SK-N-SH (cell line): ENCODE measurements at regions not wholly inside any gene's neighbourhood (a gene's known extent, or its start where the extent isn't known, plus 50 kb on each side); places are given as distances from the start of the nearest gene placed in this dataset.
A peak's percentile ranks its signal among the peaks of the same experiment; 100 is the strongest.

ENCODE experiments used
- CTCF ChIA-PET: fragments of 300-600, 350-600 bp; formaldehyde crosslinking; extraction: SDS; loops from one replicate; lab custom pipeline; 2021; lab: Yijun Ruan, JAX
- POLR2A ChIA-PET: fragments of 350-600 bp; sonication (Branson Sonifier 250); formaldehyde crosslinking; extraction: SDS; loops from one replicate; lab custom pipeline; 2020; ENCODE audit warnings: antibody characterized with exemption, inconsistent platforms; lab: Yijun Ruan, JAX
- DNase-seq: peaks from one replicate; pipeline ENCODE4 v3.0.0; 2012
- H2AFZ ChIP-seq: fragments of 200-600 bp; sonication (generic); 2 replicates; pipeline ENCODE4 v1.8.1; 2016; ENCODE audit warnings: antibody characterized with exemption, mild to moderate bottlenecking, low read depth
- H3F3A ChIP-seq: fragments of 200-600 bp; sonication (generic); replicated peaks from 2 replicates; pipeline ENCODE3; 2016; ENCODE audit warnings: antibody characterized with exemption, mild to moderate bottlenecking; ENCODE audit not compliant: insufficient read depth
- H3K27ac ChIP-seq, 2 experiments: fragments of 200-500 bp in 1 of 2; fragments of 200-600 bp in 1 of 2; sonication (Bioruptor generic) in 1 of 2; sonication (generic), shearing (Covaris generic) in 1 of 2; 2 replicates each; pipeline versions ENCODE4 v1.5.1 to v1.6.1; 2014 to 2016; ENCODE audit warnings: low read depth in 2 of 2, inconsistent platforms in 1 of 2, low read length in 1 of 2, mild to moderate bottlenecking in 1 of 2, mixed read lengths in 1 of 2
- H3K27me3 ChIP-seq: fragments of 200-600 bp; sonication (generic), shearing (Covaris generic); 2 replicates; pipeline ENCODE4 v1.6.1; 2016; ENCODE audit warnings: mixed run types; ENCODE audit not compliant: insufficient read depth
- H3K36me3 ChIP-seq, 2 experiments: fragments of 200-500 bp in 1 of 2; fragments of 200-600 bp in 1 of 2; sonication (Bioruptor generic) in 1 of 2; sonication (generic) in 1 of 2; replicated peaks in 1 of 2; 2 replicates each; pipeline versions ENCODE3 to v1.5.1; 2014 to 2016; ENCODE audit warnings: low read length in 1 of 2, mild to moderate bottlenecking in 1 of 2; ENCODE audit not compliant: insufficient read depth in 2 of 2, control insufficient read depth in 1 of 2
- H3K4me1 ChIP-seq, 2 experiments: fragments of 200-500 bp in 1 of 2; fragments of 200-600 bp in 1 of 2; sonication (Bioruptor generic) in 1 of 2; sonication (generic), shearing (Covaris generic) in 1 of 2; 2 replicates each; pipeline versions ENCODE4 v1.5.1 to v1.6.1; 2014 to 2016; ENCODE audit warnings: low read depth in 1 of 2, low read length in 1 of 2, mixed run types in 1 of 2; ENCODE audit not compliant: insufficient read depth in 2 of 2, control insufficient read depth in 1 of 2
- H3K4me2 ChIP-seq: fragments of 200-600 bp; sonication (generic), shearing (Covaris generic); 2 replicates; pipeline ENCODE4 v1.6.1; 2017; ENCODE audit warnings: mixed run types
- H3K4me3 ChIP-seq, 2 experiments: fragments of 200-500 bp in 1 of 2; fragments of 200-600 bp in 1 of 2; sonication (Bioruptor generic) in 1 of 2; sonication (generic), shearing (Covaris generic) in 1 of 2; 2 replicates each; pipeline versions ENCODE4 v1.5.1 to v1.8.1; 2014 to 2016; ENCODE audit warnings: low read depth in 2 of 2, inconsistent platforms in 1 of 2, low read length in 1 of 2, mild to moderate bottlenecking in 1 of 2, mixed read lengths in 1 of 2, moderate library complexity in 1 of 2
- H3K79me2 ChIP-seq: fragments of 200-600 bp; sonication (generic); 2 replicates; pipeline ENCODE4 v1.8.1; 2017; ENCODE audit warnings: mild to moderate bottlenecking; ENCODE audit not compliant: insufficient read depth
- H3K9ac ChIP-seq: fragments of 200-600 bp; sonication (generic); 2 replicates; pipeline ENCODE4 v1.6.1; 2017; ENCODE audit warnings: mixed run types
- H3K9me2 ChIP-seq: fragments of 200-600 bp; sonication (generic); 2 replicates; pipeline ENCODE4 v1.6.1; 2017; ENCODE audit warnings: mixed run types
- H3K9me3 ChIP-seq: fragments of 200-600 bp; sonication (generic); 2 replicates; pipeline ENCODE4 v1.6.1; 2017; ENCODE audit warnings: mixed run types, mild to moderate bottlenecking, moderate library complexity
- H4K20me1 ChIP-seq: fragments of 200-600 bp; sonication (generic); 2 replicates; pipeline ENCODE4 v1.6.1; 2017; ENCODE audit warnings: mild to moderate bottlenecking, mixed run types; ENCODE audit not compliant: insufficient read depth
- CHD2 ChIP-seq: fragments of 150-350 bp; IDR thresholded peaks from 2 replicates; pipeline ENCODE4 v1.6.1; 2018; ENCODE audit warnings: low read length; ENCODE audit not compliant: partially characterized antibody
- ELF1 ChIP-seq: IDR thresholded peaks from 2 replicates; pipeline ENCODE4 v1.4.0; 2012
- EP300 ChIP-seq, 2 experiments: IDR thresholded peaks; 2 replicates each; pipeline versions ENCODE4 v1.4.0 to v1.6.1; 2012; ENCODE audit warnings: borderline replicate concordance in 1 of 2, low read depth in 1 of 2, low read length in 1 of 2
- FOSL2 ChIP-seq: IDR thresholded peaks from 2 replicates; pipeline ENCODE4 v1.4.0; 2012; ENCODE audit warnings: low read depth, mild to moderate bottlenecking, moderate library complexity, borderline replicate concordance
- FOXJ3 ChIP-seq: sonication (generic); formaldehyde crosslinking; IDR thresholded peaks from 2 replicates; pipeline ENCODE4 v1.5.1; 2020; ENCODE audit warnings: mild to moderate bottlenecking, missing genetic modification reagents
- GABPA ChIP-seq: IDR thresholded peaks from 2 replicates; pipeline ENCODE4 v1.4.0; 2012; ENCODE audit warnings: low read depth, mild to moderate bottlenecking
- GATA2 ChIP-seq: sonication (generic); formaldehyde crosslinking; IDR thresholded peaks from 2 replicates; pipeline ENCODE4 v1.5.0; 2020; ENCODE audit warnings: mild to moderate bottlenecking, missing genetic modification reagents
- JUND ChIP-seq: IDR thresholded peaks from 2 replicates; pipeline ENCODE4 v1.4.0; 2012
- MAX ChIP-seq: IDR thresholded peaks from 2 replicates; pipeline ENCODE4 v1.4.0; 2012; ENCODE audit warnings: low read depth
- MXI1 ChIP-seq: IDR thresholded peaks from 2 replicates; pipeline ENCODE4 v1.6.1; 2012; ENCODE audit warnings: mild to moderate bottlenecking, low read depth, low read length, improper control_type of control experiment
- NFIC ChIP-seq: IDR thresholded peaks from 2 replicates; pipeline ENCODE4 v1.4.0; 2012; ENCODE audit warnings: borderline replicate concordance
- RAD21 ChIP-seq: IDR thresholded peaks from 2 replicates; pipeline ENCODE4 v1.6.1; 2012; ENCODE audit warnings: mild to moderate bottlenecking, low read length
- RCOR1 ChIP-seq: fragments of 150-350 bp; IDR thresholded peaks from 2 replicates; pipeline ENCODE4 v1.6.1; 2017; ENCODE audit warnings: antibody characterized with exemption, low read length
- RFX5 ChIP-seq: IDR thresholded peaks from 2 replicates; pipeline ENCODE4 v1.6.1; 2012; ENCODE audit warnings: mild to moderate bottlenecking, improper control_type of control experiment, low read length
- RXRA ChIP-seq: IDR thresholded peaks from 2 replicates; pipeline ENCODE4 v1.4.0; 2012; ENCODE audit warnings: low read depth, mild to moderate bottlenecking, borderline replicate concordance
- SIN3A ChIP-seq: IDR thresholded peaks from 2 replicates; pipeline ENCODE4 v1.6.1; 2012; ENCODE audit warnings: low read depth, mild to moderate bottlenecking, low read length, moderate library complexity, borderline replicate concordance
- SMC3 ChIP-seq: IDR thresholded peaks from 2 replicates; pipeline ENCODE4 v1.6.1; 2012; ENCODE audit warnings: low read depth, low read length, improper control_type of control experiment
- TAF1 ChIP-seq: IDR thresholded peaks from 2 replicates; pipeline ENCODE4 v1.6.1; 2012; ENCODE audit warnings: low read depth, mild to moderate bottlenecking, low read length, moderate library complexity, borderline replicate concordance
- TCF12 ChIP-seq: IDR thresholded peaks from 2 replicates; pipeline ENCODE4 v1.4.0; 2012
- TEAD4 ChIP-seq: IDR thresholded peaks from 2 replicates; pipeline ENCODE4 v1.4.0; 2012; ENCODE audit warnings: mild to moderate bottlenecking, borderline replicate concordance; ENCODE audit not compliant: insufficient read depth
- YY1 ChIP-seq: IDR thresholded peaks from 2 replicates; pipeline ENCODE4 v1.4.0; 2012; ENCODE audit warnings: low read depth, mild to moderate bottlenecking
- WGBS: methylation state at CpG from one replicate; pipeline ENCODE4 v1.1.6; 2017; ENCODE audit warnings: low lambda C conversion rate; 5-methylcytosine and 5-hydroxymethylcytosine counted together
- TF ChIP-seq, protein P1 (sequence below): IDR thresholded peaks from 2 replicates; pipeline ENCODE4 v1.6.1; 2012; ENCODE audit warnings: mild to moderate bottlenecking, low read depth, low read length, moderate library complexity
- TF ChIP-seq, protein P2 (sequence below): IDR thresholded peaks from 2 replicates; pipeline ENCODE4; 2012
- TF ChIP-seq, protein P3 (sequence below): IDR thresholded peaks from 2 replicates; pipeline ENCODE4 v1.4.0; 2012; ENCODE audit warnings: low read depth, borderline replicate concordance

DNA sequence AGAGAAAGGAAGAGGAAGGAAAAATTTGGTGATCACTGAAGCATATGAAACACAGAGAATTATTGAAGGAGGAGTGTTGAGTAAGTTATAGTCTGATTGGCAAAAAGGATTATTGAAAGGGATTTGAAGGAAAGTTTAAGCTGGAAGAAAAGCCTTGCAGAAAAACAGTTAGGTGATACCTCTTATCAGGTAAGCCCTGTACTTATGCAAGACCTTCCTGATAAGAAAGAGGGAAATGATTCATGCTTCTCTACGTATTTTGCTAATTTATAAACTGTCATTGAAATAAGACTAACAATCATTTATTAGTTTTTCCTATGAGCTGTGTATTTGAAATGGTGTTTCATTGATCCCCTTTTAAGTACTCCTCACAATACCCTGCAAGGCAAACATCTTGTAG lies 793.9 kb upstream of the NRXN1 start:
- Histone ChIP-seq H3K4me2 (no peak overlapping the region), H3K4me1 (no peaks in the 10 kb centered on the region), H3K4me3 (no peak overlapping the region), H2AFZ (no peak overlapping the region), H3F3A (no peaks in the 10 kb centered on the region), H3K79me2 (no peaks in the 10 kb centered on the region), H3K36me3 (no peaks in the 10 kb centered on the region), H3K27me3 (no peaks in the 10 kb centered on the region), H3K9ac (no peak overlapping the region), H3K9me2 (no peaks in the 10 kb centered on the region), H3K27ac (no peak overlapping the region), H4K20me1 (no peaks in the 10 kb centered on the region), H3K9me3 (no peaks in the 10 kb centered on the region)
- ChIA-PET POLR2A (no interaction called here), CTCF (no interaction called here)
- no peak for TF ChIP-seq TEAD4
- no peak for TF ChIP-seq NFIC
- TF ChIP-seq SMC3: no peak
- TF ChIP-seq GATA2 (CRISPR knock-in tag): no peak
- TF ChIP-seq GABPA: no peak
- no peak for TF ChIP-seq FOSL2
- no peak for TF ChIP-seq JUND
- no peak for TF ChIP-seq RCOR1
- TF ChIP-seq CHD2: no peak
- TF ChIP-seq RFX5: no peak
- TF ChIP-seq MXI1: no peak
- TF ChIP-seq SIN3A: no peak
- TF ChIP-seq FOXJ3 (CRISPR knock-in tag): no peak
- TF ChIP-seq RXRA: no peak
- TF ChIP-seq, protein P1, sequence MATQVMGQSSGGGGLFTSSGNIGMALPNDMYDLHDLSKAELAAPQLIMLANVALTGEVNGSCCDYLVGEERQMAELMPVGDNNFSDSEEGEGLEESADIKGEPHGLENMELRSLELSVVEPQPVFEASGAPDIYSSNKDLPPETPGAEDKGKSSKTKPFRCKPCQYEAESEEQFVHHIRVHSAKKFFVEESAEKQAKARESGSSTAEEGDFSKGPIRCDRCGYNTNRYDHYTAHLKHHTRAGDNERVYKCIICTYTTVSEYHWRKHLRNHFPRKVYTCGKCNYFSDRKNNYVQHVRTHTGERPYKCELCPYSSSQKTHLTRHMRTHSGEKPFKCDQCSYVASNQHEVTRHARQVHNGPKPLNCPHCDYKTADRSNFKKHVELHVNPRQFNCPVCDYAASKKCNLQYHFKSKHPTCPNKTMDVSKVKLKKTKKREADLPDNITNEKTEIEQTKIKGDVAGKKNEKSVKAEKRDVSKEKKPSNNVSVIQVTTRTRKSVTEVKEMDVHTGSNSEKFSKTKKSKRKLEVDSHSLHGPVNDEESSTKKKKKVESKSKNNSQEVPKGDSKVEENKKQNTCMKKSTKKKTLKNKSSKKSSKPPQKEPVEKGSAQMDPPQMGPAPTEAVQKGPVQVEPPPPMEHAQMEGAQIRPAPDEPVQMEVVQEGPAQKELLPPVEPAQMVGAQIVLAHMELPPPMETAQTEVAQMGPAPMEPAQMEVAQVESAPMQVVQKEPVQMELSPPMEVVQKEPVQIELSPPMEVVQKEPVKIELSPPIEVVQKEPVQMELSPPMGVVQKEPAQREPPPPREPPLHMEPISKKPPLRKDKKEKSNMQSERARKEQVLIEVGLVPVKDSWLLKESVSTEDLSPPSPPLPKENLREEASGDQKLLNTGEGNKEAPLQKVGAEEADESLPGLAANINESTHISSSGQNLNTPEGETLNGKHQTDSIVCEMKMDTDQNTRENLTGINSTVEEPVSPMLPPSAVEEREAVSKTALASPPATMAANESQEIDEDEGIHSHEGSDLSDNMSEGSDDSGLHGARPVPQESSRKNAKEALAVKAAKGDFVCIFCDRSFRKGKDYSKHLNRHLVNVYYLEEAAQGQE: no peak
- DNase-seq: no peak
- WGBS: 8% methylated on average over 1 of the region's 1 CpG

GRCh38 chr2:51813247-51813646 lies 781.3 kb upstream of the NRXN1 start:
- TF ChIP-seq, protein P2, sequence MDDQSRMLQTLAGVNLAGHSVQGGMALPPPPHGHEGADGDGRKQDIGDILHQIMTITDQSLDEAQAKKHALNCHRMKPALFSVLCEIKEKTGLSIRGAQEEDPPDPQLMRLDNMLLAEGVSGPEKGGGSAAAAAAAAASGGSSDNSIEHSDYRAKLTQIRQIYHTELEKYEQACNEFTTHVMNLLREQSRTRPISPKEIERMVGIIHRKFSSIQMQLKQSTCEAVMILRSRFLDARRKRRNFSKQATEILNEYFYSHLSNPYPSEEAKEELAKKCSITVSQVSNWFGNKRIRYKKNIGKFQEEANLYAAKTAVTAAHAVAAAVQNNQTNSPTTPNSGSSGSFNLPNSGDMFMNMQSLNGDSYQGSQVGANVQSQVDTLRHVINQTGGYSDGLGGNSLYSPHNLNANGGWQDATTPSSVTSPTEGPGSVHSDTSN: peak; percentile 10; the same call in 1 of the 2 replicates
- TF ChIP-seq FOSL2 (peak; percentile 70; the same call in 1 of the 2 replicates), TCF12 (peak; percentile 31; the same call in 1 of the 2 replicates), YY1 (no peak), ELF1 (peak; percentile 60; the same call in 1 of the 2 replicates), MAX (no peak), EP300 (IDR thresholded peaks at IDR 0.05; ENCODE audit: borderline replicate concordance in 1 of 2, low read depth in 1 of 2, low read length in 1 of 2) (peak in 1 of 2 experiments; percentile 50; a peak in 1 of 4 replicates), JUND (peak; percentile 70), TAF1 (no peak), RAD21 (no peak)
- TF ChIP-seq, protein P3, sequence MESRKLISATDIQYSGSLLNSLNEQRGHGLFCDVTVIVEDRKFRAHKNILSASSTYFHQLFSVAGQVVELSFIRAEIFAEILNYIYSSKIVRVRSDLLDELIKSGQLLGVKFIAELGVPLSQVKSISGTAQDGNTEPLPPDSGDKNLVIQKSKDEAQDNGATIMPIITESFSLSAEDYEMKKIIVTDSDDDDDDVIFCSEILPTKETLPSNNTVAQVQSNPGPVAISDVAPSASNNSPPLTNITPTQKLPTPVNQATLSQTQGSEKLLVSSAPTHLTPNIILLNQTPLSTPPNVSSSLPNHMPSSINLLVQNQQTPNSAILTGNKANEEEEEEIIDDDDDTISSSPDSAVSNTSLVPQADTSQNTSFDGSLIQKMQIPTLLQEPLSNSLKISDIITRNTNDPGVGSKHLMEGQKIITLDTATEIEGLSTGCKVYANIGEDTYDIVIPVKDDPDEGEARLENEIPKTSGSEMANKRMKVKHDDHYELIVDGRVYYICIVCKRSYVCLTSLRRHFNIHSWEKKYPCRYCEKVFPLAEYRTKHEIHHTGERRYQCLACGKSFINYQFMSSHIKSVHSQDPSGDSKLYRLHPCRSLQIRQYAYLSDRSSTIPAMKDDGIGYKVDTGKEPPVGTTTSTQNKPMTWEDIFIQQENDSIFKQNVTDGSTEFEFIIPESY: no peak
- H3K79me2 ChIP-seq: no peaks in the 10 kb centered on the region
- H3K4me3 ChIP-seq: no peak overlapping the region
- peaks cover 22% of the 10 kb centered on the region for H3F3A ChIP-seq
- H4K20me1 ChIP-seq: no peaks in the 10 kb centered on the region
- H3K9me2 ChIP-seq: no peaks in the 10 kb centered on the region
- CTCF ChIA-PET: no interaction called here
- H2AFZ ChIP-seq: peak overlapping the region; percentile 48
- H3K9me3 ChIP-seq: no peaks in the 10 kb centered on the region
- POLR2A ChIA-PET: no interaction called here
- peak overlapping the region in 1 of 2 experiments; percentile 78; a peak in 2 of 4 replicates for H3K27ac ChIP-seq
- peaks cover 0 to 21% of the 10 kb centered on the region in 2 experiments; a peak in 3 of 4 replicates for H3K4me1 ChIP-seq
- DNase-seq: no peak
- H3K4me2 ChIP-seq: peak overlapping the region; percentile 17; the same call in 1 of the 2 replicates
- no peaks in the 10 kb centered on the region for H3K27me3 ChIP-seq
- H3K36me3 ChIP-seq: no peaks in the 10 kb centered on the region
- peak overlapping the region; percentile 15; the same call in 1 of the 2 replicates for H3K9ac ChIP-seq
